Cardiac muscle cell (in vitro differentiated cells and primary cell): ENCODE measurements at regions not wholly inside any gene's neighbourhood (a gene's known extent, or its start where the extent isn't known, plus 50 kb on each side); places are given as distances from the start of the nearest gene placed in this dataset.

Source experiments
- DNase-seq, 2 donors: peaks; one replicate each; pipeline versions ENCODE4 v3.0.0 to v3.0.0-alpha.2; 2010 to 2017; ENCODE audit warnings: low read depth in 1 of 2, low spot score in 1 of 2
- H3K27ac ChIP-seq: fragments of 200-600 bp; sonication (generic); 2 replicates; pipeline ENCODE4 v1.5.1; 2016
- H3K27me3 ChIP-seq: fragments of 200-600 bp; sonication (generic); 2 replicates; pipeline ENCODE4 v1.6.0; 2016; ENCODE audit warnings: control low read depth
- H3K36me3 ChIP-seq: fragments of 200-600 bp; sonication (generic); 2 replicates; pipeline ENCODE4 v1.5.1; 2016; ENCODE audit warnings: control low read depth
- H3K4me1 ChIP-seq: fragments of 200-600 bp; sonication (generic); 2 replicates; pipeline ENCODE4 v1.8.1; 2017; ENCODE audit warnings: low read depth, mild to moderate bottlenecking, mixed run types
- H3K4me3 ChIP-seq: fragments of 200-600 bp; sonication (generic); 2 replicates; pipeline ENCODE4 v1.5.1; 2016; ENCODE audit warnings: mild to moderate bottlenecking
- H3K9me3 ChIP-seq: fragments of 200-600 bp; sonication (generic); 2 replicates; pipeline ENCODE4 v1.5.1; 2017; ENCODE audit warnings: low read depth, mild to moderate bottlenecking, control low read depth
- TF ChIP-seq, protein P1 (sequence below): IDR thresholded peaks from 2 replicates; pipeline ENCODE4 v1.5.1; 2012; ENCODE audit warnings: low read depth, mild to moderate bottlenecking, low read length

DNA sequence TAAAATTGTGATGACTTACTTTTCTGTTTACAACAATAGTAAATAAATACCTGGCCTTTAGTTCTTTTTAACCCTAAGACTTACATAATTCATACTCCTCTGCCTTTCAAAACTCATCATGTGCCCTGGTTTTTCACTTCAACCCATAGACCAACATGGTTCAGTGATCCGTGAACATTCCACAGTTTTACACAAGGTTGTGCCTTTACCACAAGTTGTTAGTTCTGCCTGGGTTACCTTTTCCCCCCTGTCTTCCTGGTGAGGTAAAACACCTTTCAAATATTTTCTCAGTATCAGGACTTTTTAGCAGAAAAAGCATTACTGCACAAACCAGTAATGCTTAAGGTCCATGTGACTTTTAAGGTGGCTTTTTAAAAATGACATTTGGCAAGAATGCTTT, 1466.4 kb downstream of the PLA2G4A start:
- Histone ChIP-seq H3K9me3 (no peaks in the 10 kb centered on the region), H3K27ac (no peak overlapping the region), H3K36me3 (no peaks in the 10 kb centered on the region), H3K27me3 (no peaks in the 10 kb centered on the region), H3K4me3 (no peak overlapping the region), H3K4me1 (no peaks in the 10 kb centered on the region)
- no peak for DNase-seq
- TF ChIP-seq, protein P1, sequence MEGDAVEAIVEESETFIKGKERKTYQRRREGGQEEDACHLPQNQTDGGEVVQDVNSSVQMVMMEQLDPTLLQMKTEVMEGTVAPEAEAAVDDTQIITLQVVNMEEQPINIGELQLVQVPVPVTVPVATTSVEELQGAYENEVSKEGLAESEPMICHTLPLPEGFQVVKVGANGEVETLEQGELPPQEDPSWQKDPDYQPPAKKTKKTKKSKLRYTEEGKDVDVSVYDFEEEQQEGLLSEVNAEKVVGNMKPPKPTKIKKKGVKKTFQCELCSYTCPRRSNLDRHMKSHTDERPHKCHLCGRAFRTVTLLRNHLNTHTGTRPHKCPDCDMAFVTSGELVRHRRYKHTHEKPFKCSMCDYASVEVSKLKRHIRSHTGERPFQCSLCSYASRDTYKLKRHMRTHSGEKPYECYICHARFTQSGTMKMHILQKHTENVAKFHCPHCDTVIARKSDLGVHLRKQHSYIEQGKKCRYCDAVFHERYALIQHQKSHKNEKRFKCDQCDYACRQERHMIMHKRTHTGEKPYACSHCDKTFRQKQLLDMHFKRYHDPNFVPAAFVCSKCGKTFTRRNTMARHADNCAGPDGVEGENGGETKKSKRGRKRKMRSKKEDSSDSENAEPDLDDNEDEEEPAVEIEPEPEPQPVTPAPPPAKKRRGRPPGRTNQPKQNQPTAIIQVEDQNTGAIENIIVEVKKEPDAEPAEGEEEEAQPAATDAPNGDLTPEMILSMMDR, result no peak

DNA sequence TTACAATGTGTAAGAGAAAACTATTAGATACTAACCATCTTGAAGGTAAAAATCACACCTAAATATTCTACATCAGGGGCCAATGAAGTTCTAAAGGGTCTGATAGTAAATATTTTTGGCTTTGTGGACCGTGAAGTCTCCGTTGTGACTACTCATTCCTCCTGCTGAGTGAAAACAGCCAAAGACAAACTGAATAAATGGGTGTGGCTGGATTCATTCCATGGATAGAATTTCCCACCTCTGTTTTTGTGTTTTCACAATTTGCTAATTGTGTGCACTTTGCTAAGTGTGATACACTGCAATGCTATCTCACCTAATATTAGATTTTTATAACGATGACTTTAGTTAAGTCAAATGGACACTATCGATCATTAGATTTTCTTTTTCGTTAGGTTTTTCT, 1474.0 kb downstream of the PLA2G4A start:
- TF ChIP-seq, protein P1, result no peak
- Histone ChIP-seq H3K36me3 (no peaks in the 10 kb centered on the region), H3K4me1 (no peaks in the 10 kb centered on the region)

DNA sequence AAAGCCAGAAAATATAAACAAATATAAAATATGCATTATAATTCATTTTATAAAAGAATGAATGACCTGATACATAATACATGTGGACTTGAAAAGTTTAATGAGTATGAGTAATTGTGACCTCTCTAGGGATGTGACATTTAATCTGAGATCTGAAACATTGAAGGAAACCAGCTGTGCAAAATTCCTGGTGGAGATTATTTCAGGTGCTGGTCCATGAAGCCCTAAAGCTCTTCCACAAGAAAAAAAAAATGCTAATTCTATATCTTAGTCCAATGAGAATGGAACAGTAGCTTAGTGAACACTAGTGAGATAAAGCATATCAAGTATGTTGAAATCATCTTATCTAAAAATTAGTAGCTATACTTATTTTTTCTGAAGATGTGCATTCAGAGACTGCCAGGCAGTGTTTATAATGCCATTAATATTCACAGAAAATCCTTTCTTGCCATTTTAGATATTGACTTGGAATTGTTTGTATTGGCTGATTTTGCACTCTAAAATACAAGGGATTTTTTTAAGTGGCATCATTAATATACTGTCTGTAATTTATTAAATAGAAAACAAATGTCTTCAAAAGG, 1485.9 kb downstream of the PLA2G4A start:
- H3K27ac ChIP-seq, result no peak overlapping the region

More for the DNA sequence above, 1474.0 kb downstream of the PLA2G4A start:
- Histone ChIP-seq H3K4me3 (no peak overlapping the region), H3K27ac (no peak overlapping the region), H3K27me3 (no peaks in the 10 kb centered on the region), H3K9me3 (no peaks in the 10 kb centered on the region)
- no peak for DNase-seq

DNA sequence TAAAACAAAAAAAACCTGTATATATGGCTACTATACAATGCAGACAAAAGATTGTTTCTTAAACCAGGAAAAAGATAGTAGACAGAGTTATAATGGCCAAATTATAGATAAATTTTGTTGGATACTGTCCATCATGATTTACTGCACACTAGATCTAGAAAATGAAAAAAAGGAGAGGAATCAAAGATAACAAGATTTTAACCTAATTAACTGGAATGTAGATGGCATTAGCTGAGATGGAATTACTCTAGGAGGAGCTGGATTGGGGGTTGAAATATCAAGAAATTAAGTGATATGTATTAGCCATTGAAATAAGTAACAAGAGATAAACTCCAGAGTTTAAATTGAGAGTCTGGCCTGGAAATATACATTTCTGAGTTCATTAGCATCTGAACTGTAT, 1489.1 kb downstream of the PLA2G4A start:
- TF ChIP-seq, protein P1, result no peak
- H3K4me1 ChIP-seq, result no peaks in the 10 kb centered on the region
- H3K27ac ChIP-seq, result no peak overlapping the region
- DNase-seq, result no peak
- H3K36me3 ChIP-seq, result no peaks in the 10 kb centered on the region
- H3K4me3 ChIP-seq, result no peak overlapping the region
- no peaks in the 10 kb centered on the region for H3K27me3 ChIP-seq
- H3K9me3 ChIP-seq, result no peaks in the 10 kb centered on the region

More for the DNA sequence above, 1485.9 kb downstream of the PLA2G4A start:
- DNase-seq, result no peak
- TF ChIP-seq, protein P1, result no peak
- Histone ChIP-seq H3K4me1 (no peaks in the 10 kb centered on the region), H3K36me3 (no peaks in the 10 kb centered on the region), H3K4me3 (no peak overlapping the region), H3K27me3 (no peaks in the 10 kb centered on the region), H3K9me3 (no peaks in the 10 kb centered on the region)

DNA sequence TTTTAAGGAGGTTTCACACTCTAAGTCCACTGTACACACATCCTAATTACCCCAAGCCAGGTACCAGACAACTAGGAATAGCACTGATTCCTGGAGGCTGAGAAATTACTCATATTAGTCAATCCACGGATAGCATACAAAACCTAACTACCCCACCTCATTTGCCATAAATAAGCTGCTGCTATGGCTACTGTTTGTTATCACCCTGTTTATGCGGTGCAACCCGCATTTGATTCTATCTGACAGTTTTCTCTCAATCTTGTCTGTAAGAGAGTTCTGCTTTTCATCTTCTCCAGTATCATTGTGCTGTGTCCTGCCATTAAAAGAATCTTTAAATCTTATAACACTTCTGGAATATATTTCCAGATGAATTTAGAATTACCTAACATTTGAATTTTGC, 1496.5 kb downstream of the PLA2G4A start:
- Histone ChIP-seq H3K4me3 (no peak overlapping the region), H3K9me3 (no peaks in the 10 kb centered on the region), H3K27ac (no peak overlapping the region), H3K36me3 (no peaks in the 10 kb centered on the region), H3K4me1 (no peaks in the 10 kb centered on the region), H3K27me3 (no peaks in the 10 kb centered on the region)
- DNase-seq, result no peak
- TF ChIP-seq, protein P1, result no peak

DNA sequence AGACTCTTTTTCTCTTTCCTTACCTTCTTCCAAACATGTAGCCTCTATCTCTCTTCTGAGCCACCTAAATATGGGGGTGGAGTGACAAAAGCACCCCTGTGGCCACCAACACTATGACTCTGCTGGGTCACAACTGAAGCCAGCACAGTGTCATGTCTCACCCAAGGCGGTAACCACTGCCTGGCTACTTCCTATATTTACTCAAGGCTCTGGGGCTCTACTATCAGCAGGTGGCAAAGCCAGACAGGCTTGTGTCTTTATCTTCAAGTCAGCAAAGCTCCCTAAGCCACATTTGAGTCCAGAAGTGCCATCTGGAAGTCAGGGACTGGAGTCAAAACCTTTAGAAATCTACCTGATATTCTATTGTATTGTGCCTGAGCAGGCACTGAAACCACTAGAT, 1515.2 kb downstream of the PLA2G4A start:
- Histone ChIP-seq H3K27me3 (no peaks in the 10 kb centered on the region), H3K4me1 (no peaks in the 10 kb centered on the region), H3K36me3 (no peaks in the 10 kb centered on the region), H3K9me3 (no peaks in the 10 kb centered on the region), H3K4me3 (no peak overlapping the region), H3K27ac (no peak overlapping the region)
- TF ChIP-seq, protein P1, result no peak
- DNase-seq, result no peak
